NCI-H2107 treated with DMSO at 0.1 percent for 48 hours (cell line): ENCODE measurements at regions not wholly inside any gene's neighbourhood (a gene's known extent, or its start where the extent isn't known, plus 50 kb on each side); places are given as distances from the start of the nearest gene placed in this dataset.
"Not testable (repeated sequence)": the region's sequence is repeated elsewhere in the genome, so short reads cannot be mapped to it uniquely, and the experiment has no call there.

Experiments
- DNase-seq: peaks from one replicate; lab custom pipeline; 2025; ENCODE audit not compliant: unreplicated experiment; lab: John Stamatoyannopoulos, UW

DNA sequence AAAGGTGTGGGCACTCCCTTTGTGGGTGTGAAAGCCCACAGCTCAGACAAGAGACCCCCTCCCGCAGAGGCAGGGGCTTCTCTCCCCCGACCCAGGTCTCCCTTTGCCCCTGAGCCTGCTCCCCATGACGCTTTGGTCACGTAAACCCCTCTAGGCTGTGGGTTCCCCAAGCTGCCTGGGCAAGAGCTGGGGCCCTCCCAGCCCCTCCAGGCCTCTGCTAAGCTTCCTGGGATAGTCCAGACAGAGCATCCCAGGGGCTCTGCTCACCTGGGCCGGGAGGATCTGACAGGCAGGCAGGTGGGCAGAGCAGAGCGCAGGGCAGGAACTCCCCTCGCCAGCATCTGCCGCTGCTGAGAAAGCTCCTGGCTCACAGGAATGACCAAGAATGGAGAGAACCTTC lies 177.3 kb downstream of the BANP start:
- DNase-seq: no peak

DNA sequence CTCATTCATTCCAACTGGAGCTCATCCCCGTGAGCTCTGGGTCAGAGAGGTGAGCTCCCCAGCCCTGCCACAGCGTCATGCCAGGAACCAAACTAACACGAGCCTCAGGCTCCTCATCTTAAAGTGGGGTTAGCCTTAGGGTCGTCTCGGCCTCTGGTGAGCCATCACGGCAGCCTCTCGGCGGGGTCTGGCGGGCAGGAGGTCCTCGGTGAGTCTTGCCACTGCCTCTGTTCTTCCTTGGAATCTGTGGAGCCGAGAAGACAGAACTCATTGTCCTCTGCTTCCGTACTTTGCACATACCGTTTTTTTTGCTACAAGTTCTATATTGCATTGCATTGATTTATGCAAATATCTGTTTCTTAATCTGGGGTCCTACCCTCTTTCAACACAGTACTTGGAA lies 177.9 kb downstream of the BANP start:
- not testable (repeated sequence) for DNase-seq

GRCh38 chr16:88130016-88130415 lies 178.8 kb downstream of the BANP start:
- DNase-seq: no peak

DNA sequence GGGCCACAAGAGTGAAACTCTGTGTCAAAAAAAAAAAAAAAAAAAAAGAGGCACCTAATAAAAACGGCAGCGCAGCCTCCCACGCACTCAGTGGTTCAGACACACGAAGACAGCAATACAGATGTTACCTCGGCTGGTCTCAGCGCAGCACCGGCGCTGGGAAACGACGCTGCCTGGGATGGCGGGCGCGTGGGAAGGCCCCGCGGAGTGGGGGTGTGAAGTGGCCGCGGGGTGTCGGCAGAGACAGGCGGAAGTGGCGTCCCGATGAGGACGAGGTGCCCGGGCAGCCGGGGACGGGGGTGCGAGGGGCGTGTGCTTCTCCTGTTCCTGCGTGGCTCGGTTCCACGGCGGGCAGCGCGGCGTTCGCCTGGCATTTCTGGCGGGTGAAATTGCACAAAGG lies 179.4 kb downstream of the BANP start:
- DNase-seq: no peak

GRCh38 chr16:88131256-88131655 lies 180.0 kb downstream of the BANP start:
- no peak for DNase-seq

DNA sequence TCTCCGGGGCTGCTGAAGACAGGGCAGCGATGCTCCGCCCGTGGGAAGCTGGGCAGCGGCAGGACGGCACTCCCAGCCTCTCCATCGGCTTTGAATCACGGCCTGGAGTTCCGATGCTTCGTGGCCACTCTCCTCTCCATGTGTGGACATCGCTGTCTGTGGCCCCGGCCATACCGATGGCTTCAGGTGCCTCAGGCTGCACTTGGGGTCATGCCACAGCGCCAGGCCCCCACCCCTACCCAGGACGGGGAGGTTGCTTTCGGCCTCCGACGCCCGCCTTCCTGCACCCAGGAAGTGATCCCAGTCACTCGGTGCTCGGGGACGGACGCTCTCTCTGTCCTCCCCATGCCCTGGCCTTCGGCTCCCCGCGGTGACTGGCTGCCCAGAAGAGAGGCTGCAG lies 180.7 kb downstream of the BANP start:
- no peak for DNase-seq

DNA sequence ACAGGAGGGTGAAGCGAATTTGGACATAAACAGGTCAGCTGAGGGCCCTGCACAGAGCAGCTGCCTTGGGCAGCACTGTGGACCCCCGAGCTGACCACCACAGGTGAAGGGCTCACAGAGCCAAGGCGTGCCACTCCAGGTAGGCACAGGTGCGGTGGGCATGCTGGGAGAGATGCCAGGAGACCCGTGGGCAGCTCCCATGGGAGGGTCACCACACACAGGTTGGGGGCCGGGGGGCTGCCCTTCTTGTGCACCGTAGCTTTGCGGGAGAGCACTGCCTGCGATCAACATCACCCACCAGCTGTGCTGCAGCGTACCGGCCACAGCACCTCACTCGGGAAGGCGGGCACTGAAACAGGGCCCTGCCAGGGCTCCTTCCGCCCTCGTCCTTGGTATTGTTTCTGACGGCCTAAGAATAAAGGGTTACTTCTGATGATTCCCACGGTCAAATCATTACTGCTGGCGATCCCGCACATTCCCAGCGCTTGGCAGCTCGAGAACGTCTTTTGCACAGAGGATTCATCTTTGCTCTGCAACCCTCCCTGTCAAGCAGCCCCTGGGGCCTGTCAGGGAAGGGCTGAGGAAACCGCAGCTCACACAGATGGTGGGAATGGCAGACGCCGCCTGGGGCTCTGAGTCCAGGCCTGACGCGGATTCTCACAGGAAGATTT lies 181.7 kb downstream of the BANP start:
- no peak for DNase-seq

GRCh38 chr16:88133507-88133843 lies 182.2 kb downstream of the BANP start:
- no peak for DNase-seq

DNA sequence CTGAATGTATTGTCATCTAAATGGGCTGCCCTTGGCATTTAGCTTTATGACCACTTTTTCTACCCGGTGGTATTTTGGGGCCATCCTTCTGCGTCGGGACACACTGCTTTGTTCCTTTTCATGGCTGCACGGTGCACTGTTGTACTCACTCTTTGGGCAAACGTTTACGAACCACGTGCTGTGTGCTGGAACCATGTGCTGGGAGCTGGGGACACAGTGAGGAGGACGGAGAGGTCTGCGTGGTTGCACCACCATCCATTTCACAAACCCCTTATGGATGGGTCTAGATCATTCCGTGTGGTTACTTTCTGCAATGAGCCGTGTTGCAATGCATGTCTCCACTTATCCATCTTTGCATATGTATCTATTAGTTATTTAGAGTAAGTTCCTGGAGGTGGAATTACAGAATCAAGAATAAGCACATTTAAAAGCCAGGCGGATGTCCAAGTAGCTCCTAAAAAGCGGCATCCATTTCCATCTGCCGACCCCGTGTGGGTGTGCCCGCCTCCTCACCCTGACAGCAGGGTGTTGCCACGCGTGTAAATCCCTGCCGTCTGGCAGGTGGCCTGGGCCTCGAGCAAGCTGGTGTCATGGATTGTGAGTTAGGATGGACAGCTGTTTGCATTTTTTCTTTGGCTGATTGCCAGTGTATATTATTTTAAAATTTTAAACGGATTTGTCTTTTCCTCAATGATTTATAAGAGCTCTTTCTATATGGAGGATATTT lies 183.1 kb downstream of the BANP start:
- not testable (repeated sequence) for DNase-seq

GRCh38 chr16:88134899-88135682 lies 183.9 kb downstream of the BANP start:
- not testable (repeated sequence) for DNase-seq

DNA sequence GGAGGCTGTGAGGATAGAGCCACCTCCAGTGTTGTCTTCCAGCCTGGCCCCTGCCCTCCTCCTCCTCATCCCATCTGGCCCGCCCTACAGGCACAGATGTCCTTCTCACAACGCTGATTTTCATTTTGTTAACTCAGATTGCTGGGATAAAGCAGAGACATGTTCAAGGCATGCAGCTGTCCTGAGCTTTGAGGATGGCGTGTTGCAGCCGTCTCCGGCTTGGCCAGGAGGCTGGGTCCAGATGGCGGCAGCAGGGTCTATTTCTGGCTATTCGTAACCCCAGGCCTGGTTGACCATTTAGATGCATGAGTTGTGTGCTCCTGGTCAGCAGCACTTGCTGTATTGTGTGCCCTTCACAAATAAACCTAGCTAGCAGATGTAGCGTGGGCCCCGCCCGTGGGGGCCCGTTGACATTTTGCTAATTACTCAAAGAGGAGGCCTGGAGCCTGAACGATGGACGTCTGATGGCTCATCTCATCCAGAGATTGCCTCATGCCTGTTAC lies 185.0 kb downstream of the BANP start:
- not testable (repeated sequence) for DNase-seq

DNA sequence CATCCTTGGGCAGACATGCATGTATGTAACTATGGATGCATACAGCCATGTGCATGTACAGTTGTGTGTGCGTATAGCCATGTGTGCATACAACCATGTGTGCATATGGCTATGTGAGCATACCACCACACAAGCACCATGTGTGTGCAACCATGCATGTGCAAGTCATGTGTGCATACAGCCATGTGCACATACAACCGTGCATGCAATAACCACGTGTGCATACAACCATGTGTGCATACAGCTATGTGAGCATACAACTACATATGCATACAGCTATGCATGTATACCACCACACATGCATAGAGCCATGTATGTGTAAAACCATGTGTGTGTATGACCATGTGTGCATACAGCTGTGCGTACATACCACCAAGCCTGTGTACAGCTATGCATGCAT lies 185.7 kb downstream of the BANP start:
- not testable (repeated sequence) for DNase-seq

DNA sequence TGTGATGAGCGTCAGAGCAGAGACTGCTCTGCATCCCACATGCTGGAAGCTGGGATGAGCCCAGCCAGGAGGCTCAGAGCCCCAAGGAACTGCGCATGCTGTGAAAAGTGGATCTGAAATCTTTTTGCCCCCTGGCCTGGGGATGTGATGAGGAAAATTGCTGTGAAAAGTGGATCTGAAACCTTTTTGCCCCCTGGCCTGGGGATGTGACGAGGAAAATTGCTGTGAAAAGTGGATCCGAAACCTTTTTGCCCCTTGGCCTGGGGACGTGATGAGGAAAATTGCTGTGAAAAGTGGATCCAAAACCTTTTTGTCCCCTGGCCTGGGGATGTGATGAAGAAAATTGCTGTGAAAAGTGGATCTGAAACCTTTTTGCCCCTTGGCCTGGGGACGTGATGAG lies 187.9 kb downstream of the BANP start:
- DNase-seq: not testable (repeated sequence)

DNA sequence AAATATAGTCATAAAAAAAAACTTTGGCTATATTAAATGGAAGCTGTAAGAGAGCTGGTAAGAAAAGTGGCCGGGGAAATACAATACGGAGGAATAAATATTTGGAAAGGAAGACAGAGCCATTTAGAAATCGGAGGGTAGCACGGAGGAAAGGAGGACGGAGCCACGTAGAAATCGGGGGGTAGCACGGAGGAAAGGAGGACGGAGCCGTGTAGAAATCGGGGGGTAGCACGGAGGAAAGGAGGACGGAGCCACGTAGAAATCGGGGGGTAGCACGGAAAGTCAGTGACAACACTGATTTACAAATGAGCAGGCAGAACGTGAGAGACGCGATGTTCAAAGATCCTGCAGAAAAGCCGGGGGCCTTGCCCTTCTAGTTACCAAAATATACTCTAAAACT lies 189.0 kb downstream of the BANP start:
- DNase-seq: not testable (repeated sequence)

DNA sequence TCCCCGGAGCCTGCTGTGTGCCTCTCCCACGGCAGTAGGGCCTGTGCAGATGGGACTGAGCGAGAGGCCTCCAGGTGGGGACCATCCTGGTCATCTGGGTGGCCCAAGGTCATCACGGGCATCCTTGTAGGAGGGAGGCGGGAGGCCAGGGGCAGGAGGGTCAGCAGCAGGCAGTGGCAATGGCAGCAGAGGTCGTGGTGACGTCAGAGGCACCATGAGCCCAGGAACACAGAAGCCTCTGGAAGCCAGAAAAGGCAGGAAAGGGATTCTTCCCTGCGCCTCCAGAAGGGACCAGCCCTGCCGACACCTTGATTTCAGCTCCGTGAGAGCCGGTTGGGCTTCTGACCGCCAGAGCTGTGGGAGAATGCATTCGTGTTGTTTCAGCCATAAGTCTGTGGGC lies 190.3 kb downstream of the BANP start:
- DNase-seq: no peak

DNA sequence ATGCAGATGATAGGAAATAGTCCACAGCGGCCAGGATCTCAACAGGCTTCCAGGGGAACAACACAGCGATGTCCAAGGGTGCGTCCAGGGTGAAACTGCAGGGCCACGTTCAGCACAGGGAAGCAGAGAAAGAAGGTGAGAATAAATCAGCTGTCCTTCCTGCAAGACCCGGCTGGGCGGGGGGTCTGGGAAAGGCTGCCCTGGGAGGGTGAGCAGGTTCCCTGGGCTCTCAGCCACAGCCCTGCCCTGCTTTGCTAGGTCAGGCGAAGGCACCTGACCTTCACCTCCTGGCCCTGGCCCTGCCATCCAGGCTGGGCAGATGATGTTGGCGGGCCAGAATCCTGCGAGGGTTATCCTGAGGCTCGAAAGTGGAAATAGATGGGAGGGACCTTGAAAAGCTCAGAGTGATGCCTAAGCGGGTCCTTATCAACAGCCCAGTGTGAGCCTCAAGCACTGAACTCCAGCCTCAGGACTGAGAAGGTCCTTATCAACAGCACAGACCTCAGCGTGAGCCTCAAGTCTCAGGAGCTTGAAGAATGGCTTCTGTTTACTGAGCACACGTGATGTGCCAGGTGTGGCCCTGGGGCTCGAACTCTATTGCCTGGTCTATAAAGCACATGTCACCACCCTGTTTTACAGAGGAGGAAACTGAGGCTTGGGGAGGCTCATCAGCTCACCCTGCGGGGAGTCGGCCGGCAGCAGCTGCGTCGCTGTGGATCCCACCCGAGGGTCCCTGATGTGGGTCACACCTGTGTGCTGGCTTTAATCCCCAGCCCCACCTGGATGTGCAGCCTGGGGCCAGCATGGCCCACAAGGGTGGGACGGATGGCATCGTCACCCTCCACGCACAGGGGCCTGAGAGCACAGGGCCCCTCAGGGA lies 191.1 kb downstream of the BANP start:
- DNase-seq: not testable (repeated sequence)

GRCh38 chr16:88143122-88144027 lies 192.1 kb downstream of the BANP start:
- not testable (repeated sequence) for DNase-seq

DNA sequence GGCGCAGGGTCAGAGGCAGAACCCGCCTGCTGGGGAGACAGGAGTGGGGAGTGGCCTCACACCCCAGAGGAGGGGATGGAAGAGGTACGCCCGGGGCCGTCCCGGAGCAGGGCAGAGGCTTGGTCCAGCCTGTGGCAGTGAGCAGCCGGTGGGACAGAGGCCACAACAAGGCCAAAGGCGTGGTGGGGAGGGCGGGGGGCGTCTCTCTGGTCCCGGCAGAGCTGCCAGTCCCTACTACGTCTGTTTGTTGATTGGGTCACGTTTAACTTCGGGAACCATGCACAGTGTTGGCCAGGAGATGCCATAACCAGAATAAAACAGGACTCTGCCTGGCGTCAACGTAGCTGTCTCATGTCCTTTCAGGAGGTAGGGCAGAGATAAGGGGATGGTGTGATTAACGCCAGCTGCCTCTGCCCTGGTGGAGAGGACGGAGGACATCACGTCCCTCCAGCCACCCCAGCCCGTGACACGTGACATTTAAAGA lies 192.8 kb downstream of the BANP start:
- no peak for DNase-seq

GRCh38 chr16:88145376-88145775 lies 194.1 kb downstream of the BANP start:
- not testable (repeated sequence) for DNase-seq
